ACC112 (cell line): ENCODE measurements at regions not wholly inside any gene's neighbourhood (a gene's known extent, or its start where the extent isn't known, plus 50 kb on each side); places are given as distances from the start of the nearest gene placed in this dataset.
A peak's percentile ranks its signal among the peaks of the same experiment; 100 is the strongest.
"Not testable (repeated sequence)": the region's sequence is repeated elsewhere in the genome, so short reads cannot be mapped to it uniquely, and the experiment has no call there.

ENCODE experiments used
- H2AFZ ChIP-seq: fragments of 200-600 bp; sonication (generic); one replicate; pipeline ENCODE4 v1.6.0; 2017; ENCODE audit warnings: antibody characterized with exemption, low read length; ENCODE audit not compliant: unreplicated experiment
- H3K27ac ChIP-seq: fragments of 200-600 bp; sonication (generic); 2 replicates; pipeline ENCODE4 v1.5.1; 2014; ENCODE audit warnings: low read depth, mild to moderate bottlenecking, antibody characterized with exemption, low read length, moderate library complexity
- H3K27me3 ChIP-seq: fragments of 200-600 bp; sonication (generic); 2 replicates; pipeline ENCODE4 v1.6.1; 2014; ENCODE audit warnings: mild to moderate bottlenecking, antibody characterized with exemption, low read length, moderate library complexity, mixed read lengths; ENCODE audit not compliant: insufficient read depth
- H3K36me3 ChIP-seq: fragments of 200-600 bp; sonication (generic); 2 replicates; pipeline ENCODE4 v1.6.1; 2016; ENCODE audit warnings: mild to moderate bottlenecking, antibody characterized with exemption, low read length, moderate library complexity, mixed read lengths; ENCODE audit not compliant: insufficient read depth
- H3K4me1 ChIP-seq: fragments of 200-600 bp; sonication (generic); one replicate; pipeline ENCODE4 v1.6.1; 2016; ENCODE audit warnings: low read length, mixed read lengths; ENCODE audit not compliant: insufficient read depth, unreplicated experiment, control insufficient read depth
- H3K4me3 ChIP-seq: fragments of 200-600 bp; sonication (generic); 2 replicates; pipeline ENCODE4 v1.5.1; 2014; ENCODE audit warnings: mild to moderate bottlenecking, low read depth, low read length
- H3K79me2 ChIP-seq: fragments of 200-600 bp; sonication (generic); one replicate; pipeline ENCODE4 v1.6.0; 2016; ENCODE audit warnings: low read length; ENCODE audit not compliant: control insufficient read depth, unreplicated experiment, insufficient read depth

DNA sequence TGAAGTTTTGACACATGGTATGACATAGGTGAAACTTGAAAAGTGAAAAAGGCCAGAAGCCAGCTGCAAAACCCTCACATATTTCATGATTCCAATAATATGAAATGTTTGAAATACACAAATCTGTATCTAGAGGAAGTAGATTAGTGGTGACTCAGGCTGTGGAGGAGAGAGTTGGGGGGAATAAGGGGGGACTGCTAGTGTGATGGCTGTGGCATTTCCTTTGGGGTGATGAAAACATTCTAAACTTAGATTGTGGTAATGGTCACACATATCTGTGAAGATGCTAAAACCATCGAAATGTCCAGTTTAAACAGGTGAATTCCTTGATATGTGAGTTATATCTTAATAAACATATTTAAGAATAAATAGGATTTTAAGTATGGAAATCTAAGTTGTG lies 343.5 kb upstream of the SFRP2 start:
- Histone ChIP-seq H3K79me2 (no peaks in the 10 kb centered on the region), H3K4me3 (no peak overlapping the region), H2AFZ (no peak overlapping the region), H3K27me3 (no peaks in the 10 kb centered on the region), H3K4me1 (peaks cover 15% of the 10 kb centered on the region), H3K36me3 (peaks cover 5% of the 10 kb centered on the region; the same call in 1 of the 2 replicates), H3K27ac (peak overlapping the region; percentile 14; the same call in 1 of the 2 replicates)

- peaks cover 31% of the 10 kb centered on the region for H3K4me1 ChIP-seq
- H3K79me2 ChIP-seq, result peaks cover 14% of the 10 kb centered on the region
- H2AFZ ChIP-seq, result no peak overlapping the region
- no peaks in the 10 kb centered on the region for H3K27me3 ChIP-seq
- no peak overlapping the region for H3K4me3 ChIP-seq
- H3K27ac ChIP-seq, result peak overlapping the region; percentile 12
- peaks cover 8% of the 10 kb centered on the region; the same call in 1 of the 2 replicates for H3K36me3 ChIP-seq
These were observed 337.4 kb upstream of the SFRP2 start for GRCh38 chr4:154126276-154126675.

- H2AFZ ChIP-seq, result no peak overlapping the region
- H3K4me1 ChIP-seq, result peaks cover 28% of the 10 kb centered on the region
- no peak overlapping the region for H3K4me3 ChIP-seq
- no peaks in the 10 kb centered on the region for H3K27me3 ChIP-seq
- peaks cover 14% of the 10 kb centered on the region for H3K79me2 ChIP-seq
- H3K27ac ChIP-seq, result peak overlapping the region; percentile 90; the same call in 1 of the 2 replicates
- peaks cover 8% of the 10 kb centered on the region; the same call in 1 of the 2 replicates for H3K36me3 ChIP-seq
These were observed 336.5 kb upstream of the SFRP2 start for GRCh38 chr4:154125340-154125739.

DNA sequence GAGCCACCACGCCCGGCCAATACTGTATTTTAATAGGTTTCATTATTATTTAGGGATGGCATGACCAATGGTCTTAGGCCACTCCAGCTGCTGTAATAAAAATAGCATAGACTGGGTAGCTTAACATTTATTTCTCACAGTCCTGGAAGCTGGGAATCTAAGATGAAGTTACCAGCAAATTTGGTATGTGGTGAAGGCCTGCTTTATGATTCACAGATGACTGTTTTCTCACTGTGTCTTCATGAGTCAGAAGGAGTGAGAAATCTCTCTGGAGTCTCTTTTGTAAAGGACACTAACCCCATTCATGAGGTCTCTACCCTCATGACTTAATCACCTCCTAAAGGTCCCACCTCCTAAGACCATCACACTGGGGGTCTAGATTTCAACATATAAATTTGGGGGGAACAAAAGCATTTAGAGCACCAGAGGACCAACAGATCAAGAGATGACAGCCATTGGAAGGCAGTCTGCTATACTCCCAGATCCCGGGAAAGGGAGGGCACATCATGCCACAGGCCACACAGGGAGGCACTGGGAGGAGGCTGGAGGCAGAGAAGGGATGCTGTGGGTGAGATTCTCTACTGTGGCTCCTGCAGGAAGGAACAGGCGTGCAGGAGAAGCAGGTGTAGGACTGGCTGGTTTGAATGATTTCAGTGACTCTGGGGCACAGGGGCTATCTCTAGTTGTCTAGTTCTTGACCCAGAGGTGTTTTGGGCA lies 335.8 kb upstream of the SFRP2 start:
- no peak overlapping the region for H2AFZ ChIP-seq
- peaks cover 14% of the 10 kb centered on the region for H3K79me2 ChIP-seq
- H3K36me3 ChIP-seq, result peaks cover 8% of the 10 kb centered on the region; the same call in 1 of the 2 replicates
- H3K4me1 ChIP-seq, result peaks cover 28% of the 10 kb centered on the region
- no peak overlapping the region for H3K4me3 ChIP-seq
- H3K27me3 ChIP-seq, result no peaks in the 10 kb centered on the region
- peak overlapping the region; percentile 90 for H3K27ac ChIP-seq

- peaks cover 8% of the 10 kb centered on the region; the same call in 1 of the 2 replicates for H3K36me3 ChIP-seq
- peaks cover 28% of the 10 kb centered on the region for H3K4me1 ChIP-seq
- peaks cover 14% of the 10 kb centered on the region for H3K79me2 ChIP-seq
- H2AFZ ChIP-seq, result no peak overlapping the region
- peak overlapping the region; percentile 90 for H3K27ac ChIP-seq
- no peaks in the 10 kb centered on the region for H3K27me3 ChIP-seq
- no peak overlapping the region for H3K4me3 ChIP-seq
These were observed 335.0 kb upstream of the SFRP2 start for GRCh38 chr4:154123897-154124296.

DNA sequence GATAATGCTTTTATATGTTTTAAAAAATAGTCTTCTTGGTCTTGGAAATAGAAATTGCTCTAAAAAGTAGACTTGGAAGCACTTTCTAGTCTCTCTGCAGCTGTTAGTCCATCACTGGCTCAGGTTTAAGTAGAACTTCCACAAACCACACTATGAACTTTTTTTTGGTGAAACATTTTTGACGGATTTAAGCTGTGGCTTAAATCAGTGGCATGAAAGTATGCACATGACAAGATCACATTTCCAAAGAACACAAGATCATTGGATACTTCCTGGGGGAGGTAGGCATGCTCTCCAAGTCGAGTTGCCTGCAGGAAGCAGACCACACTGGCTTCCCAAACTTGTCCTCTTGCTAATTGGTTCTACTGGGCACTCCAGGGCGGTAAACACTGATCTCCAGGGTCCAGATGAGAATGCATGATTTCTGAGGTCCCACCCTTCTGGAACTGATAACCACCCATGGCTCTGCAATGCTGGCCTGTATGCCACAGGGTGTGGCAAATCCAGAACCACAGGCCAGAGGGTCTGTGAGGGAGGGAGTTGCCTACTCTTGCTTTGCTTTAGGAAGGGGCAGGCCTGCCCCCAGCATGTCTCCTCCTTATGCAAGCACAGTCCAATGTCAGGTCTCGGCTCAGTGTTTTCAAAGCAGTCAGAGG lies 331.9 kb upstream of the SFRP2 start:
- H3K27ac ChIP-seq, result no peak overlapping the region
- no peaks in the 10 kb centered on the region for H3K36me3 ChIP-seq
- no peaks in the 10 kb centered on the region for H3K27me3 ChIP-seq
- peaks cover 9% of the 10 kb centered on the region for H3K79me2 ChIP-seq
- no peak overlapping the region for H3K4me3 ChIP-seq
- peaks cover 20% of the 10 kb centered on the region for H3K4me1 ChIP-seq
- no peak overlapping the region for H2AFZ ChIP-seq

DNA sequence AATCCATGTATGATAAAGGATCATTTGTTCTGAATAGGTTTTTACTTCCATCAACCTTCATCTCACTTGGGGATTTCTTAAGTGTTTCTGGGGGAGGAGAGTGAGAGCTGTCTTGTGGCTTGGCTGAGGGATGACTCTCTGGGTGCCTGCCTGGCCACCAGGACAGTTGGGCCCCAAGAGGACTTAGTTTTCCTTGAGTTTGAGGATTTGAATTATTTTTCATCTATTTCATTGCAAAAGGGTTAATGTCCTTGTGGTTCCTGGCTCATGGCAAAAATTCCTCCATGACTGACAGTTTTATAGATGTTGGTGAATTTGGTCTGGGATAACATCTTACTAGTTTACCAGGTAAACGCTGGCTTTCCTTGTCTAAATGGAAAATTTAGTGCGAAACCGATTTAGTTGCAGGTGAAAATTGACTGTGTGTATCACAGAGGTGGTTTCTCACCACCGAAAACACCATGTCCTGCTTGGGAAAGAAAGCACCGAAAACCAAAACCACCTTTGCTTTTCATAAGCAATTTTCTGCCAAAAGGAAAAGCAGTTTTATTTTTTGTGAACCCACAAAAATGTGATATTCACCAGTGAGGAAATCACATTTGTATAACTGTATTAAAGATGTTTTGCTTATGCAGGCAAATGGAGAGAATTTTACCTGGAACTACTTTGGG lies 331.3 kb upstream of the SFRP2 start:
- H3K4me1 ChIP-seq, result peaks cover 15% of the 10 kb centered on the region
- peaks cover 6% of the 10 kb centered on the region for H3K79me2 ChIP-seq
- H3K4me3 ChIP-seq, result no peak overlapping the region

DNA sequence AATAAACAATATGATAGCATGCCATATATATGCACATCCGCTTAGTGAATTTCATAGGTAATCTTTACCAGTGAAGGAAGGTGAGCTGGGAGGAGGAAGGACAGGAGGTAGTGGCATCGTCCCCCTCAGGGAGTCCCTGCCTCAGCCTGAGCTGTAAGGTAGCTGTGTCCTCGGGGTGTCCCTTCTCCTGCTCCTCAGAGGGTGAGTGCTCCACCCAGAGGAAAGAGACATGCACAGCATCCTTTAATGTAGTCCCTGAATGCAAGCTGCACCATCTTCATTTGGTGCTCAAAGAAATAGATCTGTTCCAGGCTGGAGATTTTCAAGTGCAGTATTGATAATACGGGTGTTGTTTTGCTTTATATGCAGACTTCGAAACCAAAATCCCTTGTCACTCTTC lies 330.4 kb upstream of the SFRP2 start:
- Histone ChIP-seq H3K4me3 (no peak overlapping the region), H3K79me2 (peaks cover 3% of the 10 kb centered on the region), H3K36me3 (no peaks in the 10 kb centered on the region), H3K27ac (no peak overlapping the region), H3K27me3 (no peaks in the 10 kb centered on the region), H2AFZ (no peak overlapping the region), H3K4me1 (peaks cover 9% of the 10 kb centered on the region)

More for the DNA sequence above, 331.3 kb upstream of the SFRP2 start:
- no peaks in the 10 kb centered on the region for H3K36me3 ChIP-seq
- H3K27me3 ChIP-seq, result no peaks in the 10 kb centered on the region
- no peak overlapping the region for H3K27ac ChIP-seq
- no peak overlapping the region for H2AFZ ChIP-seq

GRCh38 chr4:154117726-154118125 lies 328.8 kb upstream of the SFRP2 start:
- not testable (repeated sequence) for H3K36me3 ChIP-seq, H3K79me2 ChIP-seq, H3K27me3 ChIP-seq, H3K4me3 ChIP-seq, H3K27ac ChIP-seq, H3K4me1 ChIP-seq, H2AFZ ChIP-seq

GRCh38 chr4:154107337-154107736 lies 318.5 kb upstream of the SFRP2 start:
- Histone ChIP-seq H3K4me1 (no peaks in the 10 kb centered on the region), H2AFZ (no peak overlapping the region), H3K27ac (no peak overlapping the region), H3K36me3 (peaks cover 8% of the 10 kb centered on the region), H3K27me3 (no peaks in the 10 kb centered on the region), H3K79me2 (peaks cover 18% of the 10 kb centered on the region), H3K4me3 (no peak overlapping the region)
